Right kidney (tissue), 1 donor: ENCODE measurements at regions not wholly inside any gene's neighbourhood (a gene's known extent, or its start where the extent isn't known, plus 50 kb on each side); places are given as distances from the start of the nearest gene placed in this dataset.
"Not testable (repeated sequence)": the region's sequence is repeated elsewhere in the genome, so short reads cannot be mapped to it uniquely, and the experiment has no call there.

Experiments
- DNase-seq: peaks from one replicate; pipeline ENCODE4 v3.0.0-alpha.2; 2016

DNA sequence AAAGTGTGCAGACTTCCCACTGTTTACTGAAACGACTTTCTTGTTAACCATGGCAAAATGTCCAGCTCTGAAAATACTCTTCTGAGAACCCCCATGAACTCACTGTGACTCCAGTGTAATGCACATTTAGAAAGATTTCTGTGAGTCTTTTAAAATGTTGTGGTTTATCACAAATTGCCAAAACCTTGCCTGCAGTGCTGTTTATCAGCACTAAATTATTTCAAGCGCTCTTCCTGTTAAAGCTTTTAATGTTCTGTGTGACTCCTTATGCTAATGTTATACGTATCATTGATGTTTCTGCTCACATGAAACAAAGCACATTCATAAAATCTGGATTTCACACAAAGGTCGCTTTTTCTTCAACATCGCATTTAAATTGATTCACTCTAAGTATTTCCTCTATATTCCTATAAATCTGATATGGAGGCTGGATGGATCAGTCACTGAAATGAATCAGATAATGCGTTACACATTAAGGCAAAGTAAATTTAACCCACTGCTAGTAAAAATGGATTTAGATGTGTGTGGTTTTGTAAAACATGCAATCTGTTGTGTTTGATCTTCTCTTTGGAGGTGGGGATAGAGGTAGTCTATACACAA, 521.2 kb downstream of the NYAP2 start:
- no peak for DNase-seq

DNA sequence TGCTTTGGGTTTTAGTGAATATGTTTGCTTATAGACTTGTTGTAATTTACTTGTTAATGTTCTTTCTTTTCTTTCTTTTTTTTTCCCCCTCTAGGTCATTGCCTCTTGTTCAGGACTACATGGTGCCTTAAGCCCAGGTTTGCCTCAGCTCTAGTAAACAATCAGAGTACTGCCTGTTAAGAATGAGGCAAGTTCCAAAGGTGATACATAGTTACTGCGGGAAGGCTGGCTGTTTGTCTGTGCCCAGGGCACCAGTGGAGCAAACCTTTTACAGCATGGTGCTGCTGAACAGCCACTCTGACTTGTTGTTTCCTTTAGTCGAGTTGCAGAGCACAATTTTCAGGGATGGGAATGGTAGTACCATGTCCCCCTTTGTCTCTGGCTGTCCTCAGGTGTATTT, 517.2 kb downstream of the NYAP2 start:
- no peak for DNase-seq

- DNase-seq = no peak
Observed at GRCh38 chr2:225911019-225911418, 511.5 kb downstream of the NYAP2 start.

GRCh38 chr2:225895126-225895525, 495.6 kb downstream of the NYAP2 start:
- DNase-seq = no peak

DNA sequence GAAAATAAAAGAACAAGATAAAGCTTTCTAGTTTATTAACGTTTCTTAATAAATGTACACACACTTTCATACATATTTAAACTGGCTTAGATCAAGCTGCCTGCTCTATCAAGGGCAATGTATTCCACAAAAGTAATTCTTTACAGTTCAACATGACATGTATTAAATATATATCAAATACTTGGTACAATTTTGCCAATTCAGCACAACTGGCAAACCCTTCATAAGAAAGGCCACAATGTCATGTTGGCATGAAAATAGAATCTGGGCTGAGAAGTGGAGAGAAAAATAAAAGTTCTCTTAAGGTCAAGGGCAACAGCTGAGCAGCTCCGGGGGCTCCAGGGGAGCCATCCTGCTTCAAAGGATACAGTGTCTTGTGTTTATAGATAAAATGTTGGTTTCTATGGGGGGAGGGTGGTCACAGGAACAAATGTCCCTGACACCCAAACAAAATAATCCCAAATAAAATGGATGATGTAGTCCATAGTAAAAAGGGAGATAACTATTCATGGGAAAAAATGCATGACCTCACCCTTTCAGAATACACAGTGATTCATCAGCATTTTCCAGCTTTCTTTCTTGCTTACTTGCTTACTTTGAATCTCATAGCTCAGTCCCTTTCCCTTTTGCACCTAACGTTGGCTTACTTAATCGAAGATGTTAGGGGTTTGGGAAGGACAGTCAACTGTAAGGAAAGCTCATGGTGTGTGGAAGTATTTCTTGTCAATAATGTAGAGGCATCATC, 494.9 kb downstream of the NYAP2 start:
- no peak for DNase-seq

DNA sequence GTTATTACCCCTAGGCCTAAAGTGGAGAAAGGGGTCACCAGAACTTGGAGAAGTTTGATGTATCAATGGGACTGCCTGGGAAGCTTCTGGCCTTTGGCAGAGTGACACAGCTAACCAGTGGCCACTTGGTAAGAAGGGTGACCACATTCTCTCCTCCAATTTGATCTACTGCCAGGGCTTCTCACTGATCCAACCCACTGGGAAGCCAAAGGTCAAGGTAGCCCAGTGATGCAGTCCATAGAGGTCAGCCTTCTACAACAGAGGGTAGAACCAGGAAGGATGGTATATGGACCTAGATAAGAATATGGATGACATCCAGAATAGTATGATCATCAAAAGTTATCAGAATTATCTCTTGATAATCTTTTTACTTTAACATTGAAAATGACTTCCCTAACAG, 493.6 kb downstream of the NYAP2 start:
- DNase-seq = no peak

DNA sequence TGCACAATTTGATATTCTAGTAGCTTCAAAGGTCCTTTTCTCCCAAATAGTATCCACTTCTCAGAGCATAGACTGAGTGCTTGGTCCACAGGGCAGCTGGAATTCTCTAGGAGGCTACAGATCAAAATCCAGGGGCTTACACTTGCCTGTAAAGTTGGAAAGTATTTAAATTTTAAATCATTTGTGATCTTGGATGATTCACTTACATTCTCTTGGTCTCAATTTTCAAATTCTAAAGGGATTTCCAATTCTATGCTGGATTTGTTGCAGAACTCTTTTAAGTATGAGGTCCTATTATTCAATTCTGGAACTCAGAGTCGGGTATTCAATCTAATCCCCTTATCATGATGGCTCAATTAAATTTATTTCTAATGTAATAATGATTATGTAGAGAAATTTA, 492.3 kb downstream of the NYAP2 start:
- DNase-seq = no peak

GRCh38 chr2:225891013-225891412, 491.5 kb downstream of the NYAP2 start:
- no peak for DNase-seq

DNA sequence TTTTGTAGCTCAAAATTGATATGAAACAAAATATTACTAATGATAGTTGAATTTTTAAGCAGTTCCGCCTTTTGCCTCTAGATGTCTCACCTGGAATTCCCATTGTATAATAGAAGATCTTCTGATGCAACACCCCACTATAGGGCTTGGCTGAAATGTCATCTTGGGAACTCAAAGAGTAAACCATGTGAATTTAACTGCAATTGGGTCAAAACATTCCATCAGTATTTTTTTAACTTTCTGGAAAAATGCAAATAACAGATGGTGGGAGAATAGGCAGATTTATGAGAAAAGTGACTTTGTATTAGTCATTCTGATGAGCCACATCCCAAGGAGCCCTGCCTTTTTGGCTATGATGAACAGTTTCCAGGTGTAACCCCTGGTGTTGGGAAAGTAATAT, 489.9 kb downstream of the NYAP2 start:
- DNase-seq = peak; percentile 12

DNA sequence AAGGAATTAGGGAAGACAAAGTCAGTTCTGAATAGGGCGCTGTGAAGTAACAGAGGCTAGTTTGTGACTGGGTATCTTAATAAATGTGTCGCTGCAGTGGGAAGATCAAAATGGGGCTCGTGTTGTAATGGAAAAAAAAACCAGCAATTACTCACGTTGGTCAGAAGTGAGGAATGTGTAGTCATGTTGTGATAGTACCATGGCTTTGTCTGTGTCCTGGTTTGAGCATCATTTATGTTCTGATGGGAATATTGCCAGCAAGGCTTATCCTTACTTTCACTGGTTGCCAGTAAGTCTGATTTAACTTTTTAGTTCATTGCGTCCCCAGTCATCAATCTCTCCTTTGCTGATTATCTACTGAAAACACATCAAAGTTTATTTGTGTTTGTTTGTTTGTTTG, 467.6 kb downstream of the NYAP2 start:
- DNase-seq = no peak

- no peak for DNase-seq
Observed at GRCh38 chr2:225865468-225865867, 466.0 kb downstream of the NYAP2 start.

DNA sequence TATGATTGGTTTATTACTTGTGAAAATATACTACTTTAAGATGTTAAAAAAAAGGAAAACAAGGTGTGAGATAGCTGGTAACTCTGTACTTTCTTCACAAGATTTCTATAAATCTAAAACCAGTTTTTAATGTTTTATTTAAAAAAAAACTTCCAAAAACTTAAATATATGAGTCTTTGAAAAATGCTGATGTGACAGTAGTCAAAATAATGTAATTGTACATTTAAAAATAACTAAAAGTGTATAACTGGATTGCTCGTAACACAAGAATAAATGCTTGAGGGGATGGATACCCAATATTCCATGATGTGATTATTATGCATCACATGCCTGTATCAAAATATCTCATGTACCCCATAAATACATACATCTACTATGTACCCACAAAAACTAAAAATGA, 464.9 kb downstream of the NYAP2 start:
- no peak for DNase-seq

DNA sequence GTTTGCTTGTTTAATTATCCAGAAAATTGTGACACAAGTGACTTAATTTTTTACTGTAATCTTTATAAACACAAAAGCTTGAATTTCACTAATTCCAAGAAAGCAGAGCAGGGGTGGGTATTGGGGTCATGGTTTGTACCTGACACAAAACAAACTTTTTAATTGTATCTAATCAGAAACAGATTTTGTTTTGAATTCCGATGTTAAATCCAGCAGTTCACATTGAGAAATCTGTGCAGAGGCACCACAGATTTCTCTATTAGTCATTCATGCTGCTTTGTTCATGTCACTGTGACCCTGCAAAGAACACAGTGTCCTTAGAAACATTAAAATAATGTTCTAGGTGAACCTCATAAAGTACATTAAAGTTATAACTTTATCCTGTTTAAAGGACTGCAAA, 443.4 kb downstream of the NYAP2 start:
- DNase-seq = no peak

- no peak for DNase-seq
Observed at GRCh38 chr2:225841314-225841713, 441.8 kb downstream of the NYAP2 start.

DNA sequence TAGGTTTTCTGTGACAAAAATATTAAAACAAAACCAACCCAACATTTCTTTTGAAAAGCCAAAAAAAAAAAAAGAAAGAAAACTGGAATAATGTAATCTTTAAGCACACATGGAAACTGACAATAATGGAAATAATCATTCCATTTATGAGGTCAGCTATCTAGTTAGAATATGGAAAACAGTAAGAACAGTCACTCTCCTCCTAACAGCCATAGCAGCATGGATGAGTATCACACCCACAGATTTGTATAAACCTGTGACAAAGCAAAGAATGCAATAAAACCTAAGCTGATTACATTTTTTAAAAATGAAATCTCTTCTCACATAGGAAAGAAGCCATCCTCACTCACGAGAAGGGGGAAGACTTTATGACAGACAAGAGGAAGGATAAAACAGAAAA, 437.8 kb downstream of the NYAP2 start:
- no peak for DNase-seq

GRCh38 chr2:225824748-225825449, 425.4 kb downstream of the NYAP2 start:
- no peak for DNase-seq

DNA sequence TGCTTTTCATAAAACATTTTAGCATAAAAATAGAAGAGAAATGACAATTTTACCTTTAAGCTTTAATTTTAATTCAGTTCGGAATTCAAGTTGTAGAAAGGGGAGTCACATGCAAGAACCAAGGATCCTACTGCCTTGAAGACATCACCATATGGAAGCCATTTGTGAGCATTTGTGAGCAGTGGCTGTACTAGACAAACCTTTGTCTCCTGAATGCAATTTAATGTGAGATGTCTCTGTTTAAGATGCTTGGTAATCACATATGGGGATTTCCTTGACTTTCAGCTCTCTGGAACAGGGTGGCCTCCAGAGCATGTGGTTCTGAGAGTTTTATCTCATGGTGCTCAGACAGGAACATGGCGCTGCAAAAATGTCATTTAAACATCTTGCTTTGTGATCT, 421.8 kb downstream of the NYAP2 start:
- DNase-seq = no peak

GRCh38 chr2:225820826-225821225, 421.3 kb downstream of the NYAP2 start:
- DNase-seq = no peak

DNA sequence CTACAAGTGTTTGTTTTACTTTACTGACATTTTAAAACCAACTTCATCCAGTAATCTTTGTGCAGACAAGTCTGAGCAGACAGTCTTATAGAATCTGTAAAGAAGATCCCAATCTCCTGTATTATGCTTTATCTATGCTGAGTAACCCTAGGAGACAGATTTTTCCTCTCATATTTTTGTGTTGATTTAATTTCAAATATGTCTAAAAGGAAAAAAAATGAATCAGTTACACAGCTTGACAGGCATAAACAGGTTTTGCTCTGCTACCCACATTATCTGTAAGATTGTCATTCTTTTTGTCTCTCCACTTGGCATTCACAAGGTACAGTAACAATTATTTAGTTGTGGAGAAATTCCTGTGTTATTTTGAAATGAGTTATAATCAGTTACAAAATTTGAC, 415.0 kb downstream of the NYAP2 start:
- DNase-seq = no peak

DNA sequence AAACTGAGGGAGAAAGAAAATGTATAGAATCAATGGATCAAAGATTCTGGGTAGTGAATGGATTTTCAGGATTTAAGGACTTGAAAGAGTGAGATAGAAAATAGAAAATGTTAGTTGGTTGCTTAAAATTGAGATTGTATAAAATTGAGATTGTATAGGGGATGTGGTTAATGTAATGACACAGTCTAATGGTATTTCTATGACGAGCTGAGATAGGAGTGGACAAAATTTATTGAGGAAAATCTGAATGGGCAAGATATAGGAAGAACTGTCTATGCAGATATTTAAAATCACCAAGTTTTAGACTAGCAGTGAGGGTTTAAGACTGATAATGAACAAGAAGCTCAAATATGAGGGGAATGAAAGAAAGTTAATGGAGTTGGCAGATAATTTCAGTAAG, 406.6 kb downstream of the NYAP2 start:
- no peak for DNase-seq

GRCh38 chr2:225802076-225802475, 402.6 kb downstream of the NYAP2 start:
- DNase-seq = not testable (repeated sequence)

DNA sequence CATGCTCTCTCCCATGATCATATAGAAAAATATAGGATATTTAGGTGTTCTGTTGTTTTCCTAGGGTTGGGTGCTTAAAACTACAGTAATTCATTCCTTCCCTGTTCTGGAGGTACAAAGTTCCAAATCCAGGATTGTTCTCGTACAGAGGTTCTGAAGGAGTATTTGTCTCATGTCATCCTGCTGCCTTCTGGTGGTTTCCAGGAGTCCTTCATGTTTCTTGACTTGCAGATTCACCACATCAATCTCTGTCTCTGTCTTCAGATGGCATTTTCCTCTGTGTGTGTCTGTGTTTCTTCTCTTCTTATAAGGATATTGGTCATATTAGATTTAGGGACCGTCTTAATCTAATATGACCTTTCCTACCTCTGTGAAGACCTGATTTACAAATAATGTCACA, 397.9 kb downstream of the NYAP2 start:
- DNase-seq = no peak

DNA sequence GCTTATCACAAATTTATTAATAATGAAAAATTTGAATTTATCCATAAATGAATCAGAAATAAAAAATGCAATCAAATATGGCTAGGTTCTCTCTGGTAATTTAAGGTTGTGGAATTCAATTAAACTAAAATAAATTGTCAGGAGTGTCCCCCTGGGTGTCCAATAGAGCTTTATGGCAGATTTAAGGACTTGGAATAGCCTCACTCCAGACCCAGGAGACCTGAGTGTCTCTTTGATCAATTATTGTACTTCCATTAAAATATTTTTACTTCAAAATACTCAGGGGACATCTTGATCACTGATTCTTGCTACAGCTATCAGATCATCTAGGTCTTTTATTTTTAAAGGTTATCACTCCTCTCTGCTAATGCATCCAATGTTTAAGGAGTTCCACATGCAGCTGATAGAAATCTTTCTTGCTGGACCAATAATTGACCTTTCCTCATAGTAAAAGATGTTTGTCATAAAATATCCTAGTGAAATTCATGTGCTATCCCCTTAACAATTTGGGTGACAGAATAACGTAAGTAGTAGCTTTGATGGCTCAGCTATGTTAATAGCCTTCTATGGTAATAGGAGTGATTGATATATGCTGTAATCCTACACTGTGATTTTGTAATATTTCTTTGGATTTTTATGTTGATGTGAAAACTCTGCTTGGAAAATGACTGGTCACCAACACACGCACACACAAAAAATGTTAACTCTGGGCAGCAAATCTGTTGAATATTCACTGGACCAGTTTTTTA, 395.3 kb downstream of the NYAP2 start:
- no peak for DNase-seq
